Activated CD4-positive, alpha-beta T cell treated with anti-CD3 and anti-CD28 coated beads, Interleukin-2, amount 50 U/mL, for 48 hours (primary cell): ENCODE measurements at regions not wholly inside any gene's neighbourhood (a gene's known extent, or its start where the extent isn't known, plus 50 kb on each side); places are given as distances from the start of the nearest gene placed in this dataset.

ENCODE experiments used
- DNase-seq, 2 experiments: peaks; one replicate each; pipeline ENCODE4 v3.0.0-alpha.2; 2020

DNA sequence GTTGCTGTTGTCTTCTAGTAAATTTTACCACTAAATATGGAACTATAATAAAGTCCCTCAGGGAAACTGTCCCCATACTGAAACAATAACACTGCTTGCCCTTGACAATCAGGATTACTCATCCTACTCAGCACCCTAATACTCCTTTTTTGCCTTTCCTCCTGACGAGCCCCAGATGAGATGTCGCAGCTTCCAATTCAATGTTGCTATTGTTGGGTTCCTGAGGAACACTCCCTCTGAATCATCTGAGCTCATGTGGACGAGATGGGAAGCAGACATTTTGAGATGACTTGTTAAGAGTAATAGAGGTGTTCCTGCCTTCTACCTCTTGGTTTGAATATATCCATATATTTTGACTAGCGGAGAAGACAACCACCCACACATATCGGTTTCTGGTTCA, 187.8 kb upstream of the FAM98A start:
- no peak for DNase-seq

DNA sequence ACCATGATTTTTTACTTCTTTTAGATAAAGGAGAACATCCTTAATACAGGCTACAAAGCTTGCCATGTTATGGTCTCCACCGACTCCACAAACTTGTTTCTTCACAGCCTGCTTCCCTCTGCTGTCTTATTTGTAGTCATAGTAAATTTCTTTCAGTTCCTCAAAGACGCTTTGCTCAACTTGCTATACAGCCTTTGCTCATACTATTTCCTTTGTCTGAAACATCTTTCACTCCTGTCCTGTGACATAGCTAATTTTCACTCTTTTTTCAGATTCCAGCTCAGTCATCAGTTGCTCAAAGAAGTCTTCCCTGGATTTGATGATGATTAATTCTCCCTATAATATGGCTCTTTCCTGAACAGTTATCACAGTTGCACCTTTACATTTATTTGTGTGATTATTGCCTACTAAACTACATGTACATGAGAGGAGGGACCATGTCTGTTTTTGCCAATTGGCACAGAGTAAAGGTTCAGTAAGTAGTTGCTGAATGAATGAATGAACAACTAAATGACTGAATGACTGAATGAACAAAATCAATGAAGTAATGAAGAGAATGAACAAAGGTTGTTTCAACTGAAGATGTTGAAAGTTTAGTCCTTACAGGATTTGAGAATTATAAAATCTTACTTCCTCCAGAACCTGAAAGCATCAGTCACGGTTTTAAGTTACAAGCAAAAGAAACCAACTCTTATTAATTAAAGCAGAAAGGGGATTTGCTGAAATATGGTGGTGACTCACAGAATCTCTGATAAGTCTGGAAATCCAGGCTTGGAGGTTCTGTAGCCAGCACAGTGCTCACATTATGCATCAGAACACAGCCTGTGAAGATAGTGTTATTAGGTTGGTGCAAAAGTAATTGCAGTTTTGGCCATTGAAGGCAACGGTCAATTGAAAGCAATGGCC, 186.4 kb upstream of the FAM98A start:
- DNase-seq: no peak

DNA sequence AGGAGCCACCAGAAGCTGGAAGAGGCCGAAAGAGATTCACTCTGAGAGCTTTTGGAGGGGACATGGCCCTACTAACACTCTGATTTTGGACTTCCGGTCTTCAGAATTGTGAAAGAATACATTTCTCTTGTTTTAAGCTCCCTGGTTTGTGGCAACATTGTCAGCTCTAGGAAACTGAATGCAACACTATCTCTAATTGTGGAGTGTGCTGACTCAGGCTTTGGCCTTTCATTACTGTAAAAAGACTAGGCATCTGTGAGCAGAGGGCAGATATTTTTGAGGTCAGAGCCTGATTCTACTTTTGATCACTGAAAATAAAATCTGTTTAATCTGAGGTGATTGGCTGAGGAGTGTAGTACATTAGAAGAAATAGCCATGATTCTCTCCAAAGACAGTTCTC, 185.4 kb upstream of the FAM98A start:
- no peak for DNase-seq

DNA sequence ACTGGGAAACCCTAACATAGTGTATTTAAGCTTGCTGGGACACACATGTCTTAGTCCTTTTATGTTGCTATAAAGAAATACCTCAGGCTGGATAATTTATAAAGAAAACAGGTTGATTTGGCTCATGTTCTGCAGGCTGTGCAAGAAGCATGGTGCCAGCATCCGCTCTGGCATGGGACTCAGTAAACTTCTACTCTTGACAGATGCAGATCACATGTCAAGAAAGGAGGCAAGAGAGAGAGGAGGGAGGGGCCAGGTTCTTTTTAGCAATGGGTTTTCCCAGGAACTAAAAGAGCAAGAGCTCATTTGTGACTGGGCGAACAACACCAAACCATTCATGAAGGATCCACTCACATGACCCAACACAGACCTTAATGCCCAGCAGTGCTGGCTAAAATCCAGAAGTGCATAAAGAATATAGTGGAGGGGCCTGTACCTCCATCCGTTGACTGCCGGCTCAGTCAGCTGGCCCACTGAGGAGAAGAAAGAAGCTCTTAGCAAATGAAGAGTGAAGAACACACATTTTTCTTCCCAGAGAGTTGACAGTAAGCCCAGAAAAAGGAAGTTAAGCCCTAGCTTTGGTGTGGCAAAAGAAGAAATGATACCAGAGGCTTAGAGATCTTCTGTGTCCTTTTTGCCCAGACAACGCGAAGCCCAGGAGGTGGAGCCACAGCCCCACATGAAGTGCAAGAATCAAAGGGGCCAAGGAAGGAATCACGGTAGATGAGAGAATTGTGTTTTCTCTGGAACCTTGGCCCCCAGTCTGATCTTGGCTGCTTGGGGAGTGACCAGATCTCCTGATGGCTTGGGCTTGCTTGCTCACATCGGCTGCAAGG, 183.5 kb upstream of the FAM98A start:
- DNase-seq: no peak

DNA sequence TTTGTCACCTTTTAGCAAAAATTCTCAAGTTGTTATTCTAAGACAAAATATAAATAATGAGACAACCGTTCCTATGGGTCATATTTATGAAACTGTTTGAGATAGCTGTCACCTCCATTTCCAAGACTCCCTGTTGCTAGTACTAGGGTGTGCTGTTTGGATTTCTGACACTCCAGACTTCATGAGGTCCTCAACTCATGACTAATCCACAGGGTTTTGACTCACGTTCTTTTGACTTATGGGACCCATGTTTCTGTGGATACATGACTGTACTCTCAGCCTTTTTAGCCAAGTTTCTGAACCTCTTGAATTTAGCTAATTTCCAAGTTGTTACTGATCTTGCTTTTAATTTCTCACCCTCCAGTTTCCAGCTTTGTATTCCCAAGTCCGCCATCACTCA, 178.7 kb upstream of the FAM98A start:
- no peak for DNase-seq

DNA sequence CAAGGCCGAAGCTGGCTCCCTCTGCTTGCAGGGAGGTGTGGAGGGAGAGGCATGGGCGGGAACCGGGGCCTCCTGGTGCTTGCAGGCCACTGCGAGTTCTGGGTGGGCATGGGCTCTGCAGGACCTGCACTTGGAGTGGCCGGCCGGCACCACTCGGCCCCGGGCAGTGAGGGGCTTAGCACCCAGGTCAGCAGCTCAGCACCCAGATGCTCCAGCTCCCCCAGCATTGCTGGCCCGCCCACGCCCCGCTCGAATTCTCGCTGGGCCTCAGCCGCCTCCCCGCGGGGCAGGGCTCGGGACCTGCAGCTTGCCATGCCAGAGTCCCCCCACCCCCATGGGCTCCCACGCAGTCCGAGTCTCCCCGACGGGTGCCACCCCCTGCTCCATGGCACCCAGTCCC, 176.2 kb upstream of the FAM98A start:
- no peak for DNase-seq

DNA sequence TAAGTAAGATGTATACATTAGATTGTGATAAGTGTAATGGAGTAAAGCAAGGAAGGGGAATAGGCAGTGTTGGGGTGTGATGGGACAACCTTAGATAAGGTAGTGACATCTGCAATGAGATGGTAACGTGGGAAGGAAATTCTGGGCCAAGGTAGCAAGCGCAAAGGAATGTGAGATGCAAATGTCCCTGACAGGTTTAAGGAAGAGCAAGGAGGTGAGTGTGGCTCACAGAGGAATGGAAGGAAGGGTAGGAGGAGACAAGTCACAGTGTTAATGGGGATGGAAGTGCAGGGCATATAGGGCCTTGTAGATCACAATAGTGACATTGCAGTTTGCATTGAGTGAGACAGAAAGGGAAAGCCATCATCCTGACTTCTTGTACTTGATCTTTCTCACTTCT, 170.9 kb upstream of the FAM98A start:
- DNase-seq: no peak

DNA sequence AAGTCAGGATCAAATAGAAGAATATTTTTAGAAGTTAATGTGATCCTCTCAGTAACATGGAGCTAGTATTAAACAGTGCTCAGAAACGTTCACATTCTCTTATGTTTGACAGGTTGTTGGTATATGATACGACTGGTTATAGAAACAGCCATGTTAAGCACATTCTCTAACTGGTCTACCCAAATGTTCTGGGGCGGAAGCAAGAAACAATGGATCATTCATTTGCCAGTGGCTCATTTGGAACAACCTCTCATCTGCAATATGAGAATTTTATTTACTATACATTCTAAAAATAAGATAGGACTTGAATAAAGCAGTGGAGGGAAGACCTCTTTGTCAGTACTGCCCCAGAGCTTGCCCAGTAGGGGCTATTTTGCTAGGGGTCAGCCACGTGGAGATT, 167.1 kb upstream of the FAM98A start:
- DNase-seq: no peak

DNA sequence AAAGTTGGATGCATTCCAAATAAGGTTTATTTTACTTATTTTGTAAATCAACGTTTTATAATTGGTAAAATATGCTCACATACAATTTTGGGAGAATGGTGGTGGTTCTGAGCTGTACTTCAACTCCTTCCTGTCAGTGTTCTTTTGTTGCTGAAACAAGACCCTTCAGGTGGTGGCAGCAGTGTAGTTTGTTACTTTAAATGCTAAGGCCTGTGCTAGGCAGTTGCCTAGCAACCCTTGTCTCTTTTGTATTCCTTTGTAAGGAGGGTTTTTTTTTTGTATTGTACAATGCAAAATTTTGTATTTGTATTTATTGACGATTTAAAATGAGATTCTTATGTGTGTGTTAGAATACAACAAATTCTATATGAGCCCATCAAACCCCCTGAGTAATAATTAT, 166.0 kb upstream of the FAM98A start:
- DNase-seq: no peak

DNA sequence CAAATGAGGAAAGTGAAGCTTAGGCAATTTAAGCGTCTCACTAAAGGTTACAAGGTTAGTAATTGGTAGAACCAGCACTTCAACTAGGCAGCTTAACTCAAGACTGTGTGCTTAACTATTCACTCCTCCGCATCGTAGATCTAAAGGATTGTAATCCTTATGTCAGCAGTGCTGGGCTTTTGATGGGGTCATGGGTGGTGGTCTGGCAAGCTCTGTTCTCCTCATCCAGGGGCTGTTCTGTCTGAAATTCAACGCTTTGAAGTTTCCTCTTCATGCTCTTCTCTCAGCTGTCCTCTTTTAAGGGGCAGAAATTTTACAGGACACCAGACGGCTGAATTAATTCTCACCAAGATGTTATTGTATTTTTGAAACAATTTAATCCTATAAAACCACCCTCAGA, 165.5 kb upstream of the FAM98A start:
- DNase-seq: no peak

DNA sequence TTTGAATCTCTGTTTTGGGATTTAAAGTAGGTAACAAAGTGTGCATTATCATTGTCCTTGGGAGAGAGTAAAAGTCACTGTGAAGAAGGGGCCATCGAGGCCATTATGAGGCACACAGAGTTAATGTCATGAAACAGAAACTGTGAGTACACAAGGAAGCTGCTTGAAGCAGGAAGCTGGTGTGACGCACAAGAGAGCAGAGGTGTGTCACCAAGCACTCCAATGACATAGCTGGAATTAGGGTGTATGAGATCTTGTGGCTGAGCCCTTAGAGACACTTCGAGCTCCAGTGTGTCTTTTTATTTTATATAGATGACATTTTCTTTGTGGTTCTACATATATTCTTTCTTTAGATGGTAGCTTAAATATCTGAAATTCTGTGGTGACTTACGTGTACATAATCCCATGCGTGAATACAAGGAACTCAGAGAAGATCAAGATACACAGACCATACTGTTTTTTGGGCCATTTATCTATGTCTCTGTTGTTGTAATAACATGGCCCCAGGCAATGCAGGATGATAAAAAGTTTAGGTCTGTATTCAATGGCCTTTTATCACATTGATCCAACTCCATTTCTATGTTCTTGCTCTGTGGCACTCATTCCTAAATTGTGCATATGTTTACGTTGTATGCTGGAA, 164.7 kb upstream of the FAM98A start:
- DNase-seq: no peak

DNA sequence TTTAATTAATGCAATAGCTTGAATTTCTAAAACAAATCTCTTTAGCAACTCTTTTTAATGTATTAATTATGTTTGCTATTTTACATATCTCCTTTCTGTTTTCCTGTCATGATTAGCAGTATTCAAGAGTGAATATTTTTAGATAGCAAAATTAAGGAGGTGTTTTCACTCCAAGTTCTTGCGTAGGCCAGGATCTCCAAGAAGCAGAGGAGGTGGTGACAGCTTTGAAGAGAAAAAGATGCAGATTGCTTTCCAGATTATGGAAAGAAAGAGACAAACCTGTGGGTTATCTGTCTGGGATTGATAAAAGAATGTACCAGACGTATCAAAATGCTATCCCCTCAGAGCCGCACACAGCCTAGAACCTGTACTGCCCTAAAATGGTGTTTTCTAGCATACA, 163.5 kb upstream of the FAM98A start:
- DNase-seq: no peak

DNA sequence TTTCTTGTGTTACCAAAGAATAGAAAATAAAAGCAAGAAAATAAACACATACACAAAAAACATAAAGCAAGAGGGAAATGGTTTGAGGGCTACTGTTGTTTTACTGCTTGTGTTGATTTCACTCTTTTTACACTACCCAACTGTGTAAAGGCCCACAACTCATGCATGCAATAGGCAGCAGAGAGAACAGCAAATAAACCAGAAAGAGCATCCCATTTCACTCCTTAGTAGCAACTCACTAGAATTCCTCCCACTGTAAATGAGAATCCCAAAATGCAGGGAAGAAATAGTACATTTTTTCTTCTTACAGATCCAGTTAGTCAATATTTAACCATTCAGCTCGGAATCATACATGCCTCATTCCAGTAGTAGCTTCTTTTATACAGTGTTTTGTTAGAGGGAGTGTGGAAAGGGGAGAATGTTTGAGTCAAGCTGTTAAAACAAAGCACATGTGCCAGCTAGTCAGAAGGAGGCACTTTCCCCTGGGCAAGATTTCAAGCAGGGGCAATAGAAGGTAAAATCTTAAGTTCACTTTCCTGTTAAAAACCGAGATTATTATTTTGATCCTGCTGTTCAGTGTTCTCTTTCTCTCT, 147.2 kb upstream of the FAM98A start:
- no peak for DNase-seq

DNA sequence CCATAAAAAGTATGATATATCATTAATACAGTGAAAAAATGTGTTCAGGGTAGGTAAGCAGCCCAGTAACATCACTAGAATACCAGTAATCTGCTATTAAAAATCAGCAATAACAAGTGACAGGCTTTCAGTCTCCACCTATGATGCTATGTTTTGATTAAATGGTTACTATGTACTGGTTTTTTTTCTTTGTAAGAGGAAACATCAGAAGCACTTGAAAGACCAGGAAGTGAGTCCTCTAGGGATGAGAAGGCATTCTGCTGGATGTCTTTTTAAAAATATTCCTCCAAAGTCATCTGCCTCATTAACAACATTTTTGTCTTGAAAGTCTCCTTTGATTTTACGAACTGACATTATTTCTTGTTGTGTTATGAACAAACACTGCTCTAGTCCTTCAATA, 136.0 kb upstream of the FAM98A start:
- DNase-seq: no peak

DNA sequence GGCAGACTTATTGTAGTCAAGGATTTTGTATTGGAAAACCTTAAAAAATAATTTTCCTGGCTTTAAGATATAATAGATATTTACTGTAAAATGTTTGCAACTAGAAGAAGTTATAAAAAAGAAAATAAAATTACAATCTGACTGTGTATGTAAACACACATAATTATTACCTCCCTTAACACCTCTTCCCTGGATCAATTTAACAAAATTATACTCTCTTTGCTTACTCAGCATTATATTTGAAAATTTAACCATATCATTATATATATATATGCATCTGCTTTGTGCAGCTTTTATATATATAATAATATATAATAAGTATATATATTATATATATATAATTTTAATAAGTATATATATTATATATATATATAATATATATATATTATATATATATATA, 131.7 kb upstream of the FAM98A start:
- no peak for DNase-seq

DNA sequence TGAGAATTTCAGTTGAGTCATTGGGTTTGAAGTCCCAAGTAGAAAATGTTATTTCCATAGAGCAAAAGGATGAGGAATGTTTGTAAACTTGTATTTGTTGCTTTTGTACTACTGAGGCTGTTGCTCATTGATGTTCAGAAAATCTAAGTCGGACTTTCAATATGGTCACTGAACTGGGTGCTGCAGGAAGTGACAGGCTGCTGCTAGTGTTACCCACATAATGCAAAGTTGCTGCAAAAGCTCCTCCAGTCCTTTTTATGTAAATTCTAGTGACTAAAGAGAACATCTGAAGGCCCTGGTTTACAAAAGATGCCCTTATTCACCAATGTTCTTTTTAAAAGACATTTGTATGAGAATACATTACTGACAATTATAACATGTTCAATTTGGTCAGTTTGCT, 131.1 kb upstream of the FAM98A start:
- DNase-seq: no peak

DNA sequence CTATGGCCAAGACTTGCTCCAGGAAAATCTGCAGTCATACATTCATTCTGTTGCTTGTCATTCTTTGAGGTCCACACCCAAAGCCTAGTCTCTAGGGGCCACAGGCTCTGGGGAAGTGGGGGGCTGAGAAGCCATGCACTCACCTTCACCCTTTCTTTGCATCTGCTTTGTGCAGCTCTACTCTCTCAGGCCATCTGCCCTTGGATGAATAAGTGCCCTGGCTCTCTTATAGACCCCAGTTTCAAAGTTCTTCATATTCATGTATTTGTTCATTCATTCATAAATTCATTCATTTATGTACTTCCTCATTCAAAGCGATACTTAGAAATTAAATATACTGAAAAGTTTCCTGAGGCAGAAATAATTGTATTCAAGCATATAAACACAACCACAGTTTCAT, 130.3 kb upstream of the FAM98A start:
- no peak for DNase-seq

DNA sequence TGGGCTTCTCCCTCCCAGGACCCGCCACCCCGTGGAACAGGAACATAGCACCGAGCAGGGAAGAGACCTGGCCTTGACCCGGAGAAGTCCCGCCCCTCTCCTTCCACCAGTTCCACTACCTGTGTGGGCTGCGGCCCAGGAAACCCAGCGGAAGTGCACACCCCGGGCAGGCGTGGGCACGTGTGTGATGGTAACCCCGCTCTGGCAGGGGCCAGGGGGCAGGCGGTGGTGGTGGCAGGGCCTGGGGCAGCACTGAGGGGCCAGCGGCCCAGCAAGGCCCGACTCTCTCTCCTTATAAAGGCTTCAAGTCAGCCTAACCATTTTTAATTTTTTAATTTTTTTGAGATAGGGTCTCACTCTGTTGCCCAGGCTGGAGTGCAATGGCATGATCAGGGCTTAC, 129.0 kb upstream of the FAM98A start:
- DNase-seq: no peak

DNA sequence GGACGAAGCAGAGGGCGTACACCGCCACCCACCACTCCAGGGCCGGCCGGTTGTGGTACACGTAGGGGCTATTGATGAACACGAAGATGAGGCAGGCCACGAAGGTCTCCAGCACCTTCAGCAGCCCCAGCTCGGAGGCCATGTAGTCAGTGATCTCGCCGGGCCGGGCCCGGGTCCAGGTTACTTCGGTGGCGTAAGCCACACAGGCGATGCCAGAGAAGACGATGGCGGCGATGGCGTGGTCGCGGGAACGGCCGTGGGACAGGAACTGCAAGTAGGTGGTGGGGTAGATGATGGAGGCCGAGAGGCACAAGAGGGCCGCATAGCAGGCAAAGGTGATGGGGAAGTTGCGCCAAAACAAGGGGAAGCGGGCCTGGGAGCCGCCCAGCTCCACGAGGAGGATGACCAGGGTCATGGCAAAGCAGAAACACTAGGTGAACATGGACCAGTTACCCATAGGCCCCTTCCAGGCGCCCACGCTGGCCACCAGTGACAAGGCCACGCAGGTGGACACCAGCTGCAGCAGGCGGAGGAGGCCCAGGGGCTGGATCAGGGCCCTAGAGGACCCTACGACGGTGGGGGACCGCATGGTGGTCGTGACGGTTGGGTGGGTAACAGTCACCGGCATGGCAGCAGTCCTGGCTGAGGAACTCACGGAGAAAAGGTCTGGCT, 128.4 kb upstream of the FAM98A start:
- no peak for DNase-seq

DNA sequence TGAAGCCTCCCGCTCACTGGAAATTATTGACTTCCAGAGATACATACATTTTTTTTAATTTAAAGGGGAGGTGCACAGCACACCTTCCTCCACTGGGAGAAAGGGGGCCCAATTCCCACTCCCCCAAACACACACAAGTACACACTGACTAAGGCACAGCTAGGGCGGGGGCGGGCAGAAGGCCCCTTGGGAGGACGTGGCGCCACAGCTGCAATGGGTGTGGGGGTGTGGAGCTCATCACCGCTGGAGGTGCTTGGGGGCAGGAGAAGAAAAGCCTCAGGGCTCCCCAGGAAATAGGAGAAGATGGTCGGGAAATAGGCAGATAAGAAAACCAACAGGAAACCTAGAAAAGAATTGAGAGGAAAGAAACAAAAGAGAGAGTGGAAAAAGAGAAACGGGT, 127.3 kb upstream of the FAM98A start:
- no peak for DNase-seq

DNA sequence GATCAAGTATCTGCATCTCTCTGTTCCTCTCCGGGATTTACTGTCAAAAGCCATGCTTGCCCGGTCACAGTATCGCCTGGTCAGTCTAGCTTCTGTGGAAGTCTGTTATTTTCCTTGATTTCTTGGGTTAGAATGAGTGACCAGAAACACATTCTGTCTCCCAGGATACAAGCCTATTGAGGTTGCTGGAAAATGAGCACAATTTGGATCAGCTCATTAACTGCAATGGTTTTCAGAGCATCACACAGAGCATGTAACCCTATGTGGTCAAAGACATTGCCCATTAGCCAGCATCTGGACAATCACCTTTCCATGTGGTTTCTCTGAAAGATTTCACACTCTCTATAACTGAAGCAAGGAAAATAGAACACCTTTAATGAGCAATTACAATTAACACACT, 124.2 kb upstream of the FAM98A start:
- no peak for DNase-seq

DNA sequence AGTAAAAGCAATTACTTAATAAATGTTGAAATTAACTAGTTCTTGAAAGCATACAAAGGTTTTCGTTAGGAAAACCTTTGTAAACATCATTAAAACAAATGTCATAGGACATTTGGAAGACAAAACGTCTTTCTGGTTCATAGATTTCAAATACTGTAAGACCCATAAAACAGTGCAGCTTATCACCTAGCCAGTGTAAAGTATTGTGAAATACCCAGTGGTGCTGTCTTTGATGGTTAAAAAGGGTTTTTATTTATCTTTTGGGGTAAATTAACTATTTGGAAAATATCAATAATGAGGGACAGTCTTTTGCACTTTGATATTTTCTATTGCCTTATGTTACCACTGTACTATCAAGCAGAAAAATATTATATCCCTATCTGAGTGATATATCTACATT, 120.0 kb upstream of the FAM98A start:
- DNase-seq: no peak

DNA sequence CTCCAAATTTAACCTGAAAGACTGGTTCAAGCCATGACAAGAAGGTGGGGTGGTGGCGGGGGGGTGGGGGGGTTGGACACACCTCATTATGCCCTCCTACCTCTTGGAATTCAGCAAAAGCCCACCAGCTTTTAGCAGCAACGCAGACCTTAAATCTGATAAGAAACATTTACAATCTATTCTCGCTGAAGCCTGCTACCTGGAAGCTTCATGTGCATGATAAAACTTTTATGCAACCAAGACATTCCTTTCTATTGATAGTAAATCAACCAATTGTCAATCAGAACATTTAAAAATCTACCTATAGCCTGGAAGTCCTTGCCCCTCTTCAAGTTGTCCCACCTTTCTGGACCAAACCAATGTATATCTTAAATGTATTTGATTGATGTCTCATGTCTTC, 113.6 kb upstream of the FAM98A start:
- no peak for DNase-seq
